HepG2 (cell line): ENCODE measurements at regions not wholly inside any gene's neighbourhood (a gene's known extent, or its start where the extent isn't known, plus 50 kb on each side); places are given as distances from the start of the nearest gene placed in this dataset.

Experiments
- BRCA1 ChIP-seq: sonication (generic); formaldehyde crosslinking; IDR thresholded peaks from 2 replicates; pipeline ENCODE4 v1.4.0; 2020; ENCODE audit warnings: missing genetic modification reagents
- IKZF4 ChIP-seq: sonication (generic); formaldehyde crosslinking; IDR thresholded peaks from 2 replicates; pipeline ENCODE4 v1.5.1; 2020; ENCODE audit warnings: borderline replicate concordance, mild to moderate bottlenecking, low read depth, missing genetic modification reagents; ENCODE audit errors: not compliant biosample characterization
- MNT ChIP-seq: fragments of 450-650 bp; IDR thresholded peaks from 2 replicates; pipeline ENCODE4 v1.6.1; 2016
- SAFB2 ChIP-seq: sonication (generic); formaldehyde crosslinking; IDR thresholded peaks from 2 replicates; pipeline ENCODE4 v1.5.1; 2020; ENCODE audit warnings: missing genetic modification reagents, low read depth, mild to moderate bottlenecking, borderline replicate concordance
- STAT6 ChIP-seq: sonication (generic); formaldehyde crosslinking; IDR thresholded peaks from 2 replicates; pipeline ENCODE4 v1.4.0; 2020; ENCODE audit warnings: missing genetic modification reagents, mild to moderate bottlenecking, borderline replicate concordance
- ZNF225 ChIP-seq: sonication (generic); formaldehyde crosslinking; IDR thresholded peaks from 2 replicates; pipeline ENCODE4 v1.4.0; 2020; ENCODE audit warnings: mild to moderate bottlenecking, missing genetic modification reagents

GRCh38 chr15:93250209-93250608 lies 161.2 kb upstream of the RGMA start:
- TF ChIP-seq ZNF225 (CRISPR knock-in tag) (no peak), BRCA1 (no peak), MNT (no peak), IKZF4 (CRISPR knock-in tag) (no peak), STAT6 (no peak), SAFB2 (CRISPR knock-in tag) (no peak)
